Motor neuron (in vitro differentiated cells): ENCODE measurements at regions not wholly inside any gene's neighbourhood (a gene's known extent, or its start where the extent isn't known, plus 50 kb on each side); places are given as distances from the start of the nearest gene placed in this dataset.

Source experiments
- ATAC-seq, 8 experiments: fragments of 200-7000 bp; cut with Tn5 transposase; replicated peaks in 6 of 8; 2 replicates each; pipeline ENCODE4 v1.8.0; 2021; ENCODE audit warnings: mild to moderate bottlenecking in 8 of 8, moderate library complexity in 8 of 8
- H3K27ac ChIP-seq, 2 donors: fragments of 250-450 bp; sonication (Bioruptor Pico); 2 replicates each; pipeline ENCODE4 v1.9.0; 2021; ENCODE audit warnings: antibody characterized with exemption in 2 of 2, mild to moderate bottlenecking in 2 of 2, moderate library complexity in 1 of 2
- H3K4me1 ChIP-seq, 2 donors: fragments of 250-450 bp; sonication (Bioruptor Pico); replicated peaks in 1 of 2; 2 replicates each; pipeline ENCODE4 v1.6.1; 2021; ENCODE audit warnings: antibody characterized with exemption in 2 of 2, mild to moderate bottlenecking in 2 of 2, moderate library complexity in 1 of 2
- H3K4me3 ChIP-seq, 5 donors: fragments of 250-450 bp; sonication (Bioruptor Pico); 2 replicates each; pipeline ENCODE4 v1.9.0; 2021; ENCODE audit warnings: antibody characterized with exemption in 5 of 5, mild to moderate bottlenecking in 5 of 5, moderate library complexity in 4 of 5
- WGBS, 10 experiments: fragments of 450-650 bp; shearing (Covaris generic); methylation state at CpG; one replicate each; pipeline ENCODE4 v1.0.0; 2022; 5-methylcytosine and 5-hydroxymethylcytosine counted together
- in situ Hi-C, 9 experiments: fragments of 400-800 bp; cut with MboI; loops; one replicate each; pipeline ENCODE4 v1.15.0; 2021; ENCODE audit warnings: low sequenced_read_pairs in 9 of 9, low pct_unique_long_range_greater_than_20kb in 2 of 9; ENCODE audit not compliant: unreplicated experiment in 9 of 9

GRCh38 chr18:64444819-64445218, 295.9 kb upstream of the LINC00305 start:
- Histone ChIP-seq H3K4me3 (no peak overlapping the region), H3K27ac (no peak overlapping the region), H3K4me1 (no peaks in the 10 kb centered on the region)
- 0 to 100% (median 36%) methylated on average over 1 to 2 of the region's 2 CpGs; no CpG with 5 or more reads in 4 of the 10 experiments for WGBS, 10 experiments
- in situ Hi-C loops: no loop called here
- no peak for ATAC-seq

DNA sequence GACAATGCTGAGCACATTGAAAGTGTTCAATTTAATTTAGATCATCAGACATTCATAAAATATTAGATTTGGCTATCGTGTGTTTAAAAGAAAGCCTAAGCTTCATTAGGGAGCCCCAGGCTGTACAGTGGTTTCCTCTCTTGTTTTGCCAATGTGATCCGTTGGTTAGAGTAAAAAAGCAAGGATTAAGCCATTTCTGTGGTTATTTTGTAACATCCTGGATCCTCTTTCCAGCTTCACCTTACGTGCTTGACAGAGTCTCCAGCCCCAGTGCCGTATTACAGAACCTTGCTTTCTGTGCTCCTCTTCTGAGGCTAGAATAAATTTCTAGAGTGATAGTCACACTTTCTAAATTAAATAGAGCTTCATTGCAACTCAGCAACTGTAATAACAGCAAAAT, 289.3 kb upstream of the LINC00305 start:
- ATAC-seq: no peak
- in situ Hi-C loops: no loop called here
- Histone ChIP-seq H3K4me1 (peaks cover 0 to 2% of the 10 kb centered on the region in 2 donors), H3K4me3 (no peak overlapping the region), H3K27ac (no peak overlapping the region)
- 0 to 100% (median 73%) methylated on average over 1 to 4 of the region's 4 CpGs; no CpG with 5 or more reads in 2 of the 10 experiments for WGBS, 10 experiments

- no peak for ATAC-seq
- Histone ChIP-seq H3K4me3 (no peak overlapping the region), H3K27ac (no peak overlapping the region), H3K4me1 (peaks cover 0 to 2% of the 10 kb centered on the region in 2 donors)
- 20 to 100% (median 100%) methylated on average over 1 of the region's 1 CpG; no CpG with 5 or more reads in 1 of the 10 experiments for WGBS, 10 experiments
- in situ Hi-C loops: no loop called here
These were observed 287.2 kb upstream of the LINC00305 start for GRCh38 chr18:64436111-64436510.

GRCh38 chr18:64419156-64419555, 270.3 kb upstream of the LINC00305 start:
- Histone ChIP-seq H3K4me3 (no peak overlapping the region), H3K27ac (no peak overlapping the region), H3K4me1 (peaks cover 0 to 5% of the 10 kb centered on the region in 2 donors)
- in situ Hi-C loops: loop anchor here in 1 of 9 experiments (25.0 kb wide), 1 partner anchor 382 kb away; no protein-coding TSS in a partner anchor
- no peak for ATAC-seq
- WGBS, 10 experiments: 94 to 100% methylated on average over 1 to 2 of the region's 2 CpGs; no CpG with 5 or more reads in 8 of the 10 experiments

DNA sequence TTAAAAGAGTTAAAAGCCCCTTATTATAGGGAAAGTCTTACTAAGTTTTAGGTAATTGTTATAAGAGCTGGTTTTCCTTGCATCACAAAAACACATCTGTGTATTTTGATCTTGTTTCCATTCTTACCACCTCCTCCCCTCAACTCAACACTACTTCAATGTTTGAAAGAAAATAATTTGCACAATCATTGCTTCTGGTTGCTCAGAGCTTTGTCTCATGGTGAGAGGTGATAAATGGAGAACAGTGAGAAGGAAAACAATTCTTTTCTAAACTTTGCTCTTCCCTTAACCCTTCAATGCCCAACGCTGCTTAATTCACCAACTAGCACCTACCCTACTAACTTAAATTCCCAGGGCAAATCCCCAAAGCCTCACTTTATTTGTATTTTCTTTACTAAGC, 268.1 kb upstream of the LINC00305 start:
- no peak overlapping the region for H3K4me3 ChIP-seq
- no peak for ATAC-seq
- 0 to 20% (median 0%) methylated on average over 1 of the region's 1 CpG; no CpG with 5 or more reads in 7 of the 10 experiments for WGBS, 10 experiments
- H3K4me1 ChIP-seq: peaks cover 0 to 5% of the 10 kb centered on the region in 2 donors
- no peak overlapping the region for H3K27ac ChIP-seq
- in situ Hi-C loops: loop anchor here in 1 of 9 experiments (25.0 kb wide), 1 partner anchor 380 kb away; no protein-coding TSS in a partner anchor

- Histone ChIP-seq H3K27ac (no peak overlapping the region), H3K4me1 (peaks cover 0 to 5% of the 10 kb centered on the region in 2 donors), H3K4me3 (no peak overlapping the region)
- in situ Hi-C loops: loop anchor here in 1 of 9 experiments (25.0 kb wide), 1 partner anchor 378 kb away; no protein-coding TSS in a partner anchor
- ATAC-seq: no peak
- 0 to 93% (median 40%) methylated on average over 1 to 2 of the region's 2 CpGs; no CpG with 5 or more reads in 1 of the 10 experiments for WGBS, 10 experiments
These were observed 266.3 kb upstream of the LINC00305 start for GRCh38 chr18:64415218-64415617.

DNA sequence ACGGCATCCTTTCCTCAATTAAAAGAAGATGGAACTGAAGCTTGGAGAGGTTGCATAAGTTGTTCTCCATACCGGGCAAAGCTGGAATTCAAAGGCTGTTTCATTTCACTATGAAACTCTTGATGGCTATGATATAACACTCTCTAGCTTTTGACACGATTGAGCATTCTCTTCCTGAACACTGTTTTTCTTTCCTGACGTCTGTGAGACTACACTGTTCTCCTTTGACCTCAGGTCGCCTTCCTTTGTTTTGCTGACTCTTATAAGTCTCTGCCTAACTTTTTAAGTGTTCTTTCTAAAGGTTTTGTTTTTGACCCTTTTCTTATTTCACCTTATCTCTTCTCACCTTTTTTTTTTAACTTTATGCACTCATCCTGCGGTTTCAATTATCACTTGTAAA, 261.8 kb upstream of the LINC00305 start:
- Histone ChIP-seq H3K4me3 (no peak overlapping the region), H3K4me1 (no peaks in the 10 kb centered on the region), H3K27ac (no peak overlapping the region)
- no peak for ATAC-seq
- in situ Hi-C loops: loop anchor here in 1 of 9 experiments (25.0 kb wide), 1 partner anchor 373 kb away; no protein-coding TSS in a partner anchor
- 2 to 76% (median 47%) methylated on average over 2 to 6 of the region's 6 CpGs for WGBS, 10 experiments

DNA sequence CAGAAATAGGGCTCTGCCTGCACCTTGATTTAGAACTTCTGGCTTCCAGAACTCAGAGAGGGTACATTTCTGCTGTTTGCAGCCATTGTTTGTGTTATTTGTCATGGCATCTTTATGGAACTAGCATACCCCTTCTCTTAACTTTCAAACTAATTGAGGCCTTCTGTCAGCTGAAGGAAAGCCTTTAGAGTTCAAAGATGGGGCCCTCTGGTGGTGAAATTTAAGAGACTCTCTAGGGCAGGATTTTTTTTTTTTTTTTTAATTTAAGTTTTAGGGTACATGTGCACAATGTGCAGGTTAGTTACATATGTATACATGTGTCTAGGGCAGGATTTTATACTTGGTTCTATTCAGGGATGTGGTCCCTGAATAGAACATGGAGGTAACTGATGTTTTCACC, 260.6 kb upstream of the LINC00305 start:
- Histone ChIP-seq H3K4me1 (no peaks in the 10 kb centered on the region), H3K27ac (no peak overlapping the region), H3K4me3 (no peak overlapping the region)
- peak in 1 of 8 experiments; percentile 28 for ATAC-seq
- in situ Hi-C loops: loop anchor here in 1 of 9 experiments (25.0 kb wide), 1 partner anchor 372 kb away; no protein-coding TSS in a partner anchor

GRCh38 chr18:64407606-64408005, 258.7 kb upstream of the LINC00305 start:
- WGBS, 10 experiments: 4 to 100% (median 88%) methylated on average over 1 to 2 of the region's 2 CpGs; no CpG with 5 or more reads in 3 of the 10 experiments
- H3K4me1 ChIP-seq: no peaks in the 10 kb centered on the region
- no peak for ATAC-seq
- in situ Hi-C loops: loop anchor here in 1 of 9 experiments (25.0 kb wide), 1 partner anchor 370 kb away; no protein-coding TSS in a partner anchor
- no peak overlapping the region for H3K4me3 ChIP-seq
- no peak overlapping the region for H3K27ac ChIP-seq

DNA sequence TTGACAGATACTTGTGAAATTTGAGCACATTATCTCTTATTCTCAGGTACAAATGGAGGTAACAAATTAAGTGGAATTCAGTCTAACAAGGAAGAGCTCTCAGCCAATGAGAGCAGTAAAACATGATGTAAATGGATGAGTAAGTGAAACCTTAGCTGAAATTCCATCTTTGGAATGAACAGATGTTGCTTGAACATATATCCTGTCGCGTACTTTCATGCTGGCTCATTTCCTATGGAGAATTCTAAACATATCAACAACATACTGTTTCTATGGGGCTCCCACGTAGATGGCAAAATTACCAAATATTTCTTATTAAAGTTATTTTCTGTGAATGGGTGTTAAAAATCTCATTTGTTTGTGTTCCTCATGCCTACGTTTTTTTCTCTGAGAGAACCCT, 256.3 kb upstream of the LINC00305 start:
- no peak for ATAC-seq
- no peak overlapping the region for H3K27ac ChIP-seq
- in situ Hi-C loops: loop anchor here in 1 of 9 experiments (25.0 kb wide), 1 partner anchor 368 kb away; no protein-coding TSS in a partner anchor
- 10 to 100% (median 73%) methylated on average over 2 to 4 of the region's 4 CpGs; no CpG with 5 or more reads in 1 of the 10 experiments for WGBS, 10 experiments
- H3K4me3 ChIP-seq: no peak overlapping the region
- H3K4me1 ChIP-seq: peaks cover 0 to 4% of the 10 kb centered on the region in 2 donors

DNA sequence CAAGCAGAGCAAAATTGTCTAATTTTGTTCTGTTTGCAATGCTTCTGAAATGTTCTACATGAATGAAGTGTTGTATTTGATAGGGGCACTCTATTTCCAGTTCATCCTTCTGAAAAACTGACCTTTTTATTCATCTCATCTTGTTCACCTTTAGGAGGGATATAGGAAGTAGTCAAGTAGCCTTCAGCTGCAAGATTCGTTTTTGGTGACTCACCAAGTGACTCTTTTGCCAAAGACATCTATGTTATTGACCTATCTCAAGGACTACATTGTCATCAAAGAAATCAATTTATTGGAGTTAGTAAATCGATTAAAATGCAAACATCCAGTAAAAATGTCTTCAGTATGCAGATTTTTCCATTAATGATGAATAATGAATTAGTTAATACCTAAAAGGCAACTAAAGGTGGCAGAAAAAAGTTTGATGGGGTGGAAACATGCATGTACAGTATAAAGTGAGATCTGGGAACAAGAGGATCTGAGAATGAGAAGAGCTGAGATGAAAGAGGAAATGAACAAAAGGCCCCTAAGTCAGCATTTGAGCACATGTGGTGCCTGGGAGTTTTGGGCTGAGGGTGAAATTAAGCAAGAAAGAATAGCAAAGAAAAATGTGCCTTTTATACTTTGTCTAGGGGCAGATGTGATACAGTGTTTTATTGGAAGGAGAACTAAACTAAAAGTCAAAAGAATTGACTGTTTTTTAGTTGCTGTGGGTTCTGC, 255.1 kb upstream of the LINC00305 start:
- ATAC-seq: no peak
- WGBS, 10 experiments: 0 to 100% (median 76%) methylated on average over 1 to 2 of the region's 2 CpGs

DNA sequence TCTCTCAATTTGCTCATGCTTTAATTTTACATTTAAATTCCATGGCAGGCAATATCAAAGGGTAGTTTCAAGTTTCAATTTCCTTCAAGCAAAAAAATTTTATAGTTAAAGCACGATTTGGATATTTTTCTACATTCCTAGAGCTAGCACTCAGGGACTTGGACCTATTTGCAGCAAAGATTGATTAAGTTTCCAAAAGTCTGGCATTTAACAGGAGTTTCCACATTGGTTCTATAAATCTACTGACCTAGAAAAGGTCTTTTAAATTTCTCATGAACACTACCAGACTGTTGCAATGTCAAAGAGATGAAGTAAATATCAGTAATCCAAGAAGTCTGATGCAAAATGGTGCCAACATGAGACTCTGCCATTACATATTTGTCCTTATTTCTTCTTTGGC, 253.7 kb upstream of the LINC00305 start:
- Histone ChIP-seq H3K27ac (no peak overlapping the region), H3K4me3 (no peak overlapping the region), H3K4me1 (peaks cover 0 to 4% of the 10 kb centered on the region in 2 donors)
- ATAC-seq: no peak
- 0 to 88% (median 35%) methylated on average over 1 of the region's 1 CpG; no CpG with 5 or more reads in 4 of the 10 experiments for WGBS, 10 experiments
- in situ Hi-C loops: loop anchor here in 1 of 9 experiments (25.0 kb wide), 1 partner anchor 365 kb away; no protein-coding TSS in a partner anchor

More for the DNA sequence above, 255.1 kb upstream of the LINC00305 start:
- H3K27ac ChIP-seq: no peak overlapping the region
- H3K4me1 ChIP-seq: peaks cover 0 to 4% of the 10 kb centered on the region in 2 donors
- no peak overlapping the region for H3K4me3 ChIP-seq
- in situ Hi-C loops: loop anchor here in 1 of 9 experiments (25.0 kb wide), 1 partner anchor 367 kb away; no protein-coding TSS in a partner anchor
